A673 (cell line): ENCODE measurements at regions not wholly inside any gene's neighbourhood (a gene's known extent, or its start where the extent isn't known, plus 50 kb on each side); places are given as distances from the start of the nearest gene placed in this dataset.

Experiments
- BruUV-seq: library from RNA; stranded (reverse); fragments of 400-500 nt; replicated peaks from 2 replicates; lab custom pipeline; 2021; lab: Mats Ljungman, UMichigan
- CTCF ChIA-PET: fragments of 300-600 bp; sonication (Branson Sonifier 250); formaldehyde crosslinking; loops from one replicate; lab custom pipeline; 2022; ENCODE audit warnings: antibody characterized with exemption; lab: Charles Lee
- POLR2A ChIA-PET: fragments of 300-600 bp; sonication (Branson Sonifier 250); formaldehyde crosslinking; loops from one replicate; lab custom pipeline; 2022; ENCODE audit warnings: antibody characterized with exemption; ENCODE audit not compliant: low non-redundant PET; lab: Charles Lee
- DNase-seq: peaks from one replicate; pipeline ENCODE4 v3.0.0-alpha.2; 2015; ENCODE audit warnings: low spot score
- H3K27ac ChIP-seq: fragments of 200-600 bp; sonication (generic); 2 replicates; pipeline ENCODE4 v1.5.1; 2016; ENCODE audit warnings: mixed run types, low read depth, mild to moderate bottlenecking, mixed read lengths, antibody characterized with exemption, low read length; ENCODE audit not compliant: poor library complexity, severe bottlenecking
- H3K27me3 ChIP-seq: fragments of 200-600 bp; sonication (generic); replicated peaks from 2 replicates; pipeline ENCODE4 v1.6.1; 2017; ENCODE audit warnings: mixed run types, low read depth, mild to moderate bottlenecking, mixed read lengths, antibody characterized with exemption, low read length; ENCODE audit not compliant: insufficient read depth, poor library complexity
- H3K36me3 ChIP-seq: fragments of 200-600 bp; sonication (generic); 2 replicates; pipeline ENCODE4 v1.6.1; 2016; ENCODE audit warnings: mixed run types, mild to moderate bottlenecking, mixed read lengths, antibody characterized with exemption, low read length; ENCODE audit not compliant: insufficient read depth, poor library complexity, severe bottlenecking
- H3K4me1 ChIP-seq: fragments of 200-600 bp; sonication (generic); 2 replicates; pipeline ENCODE4 v1.6.1; 2017; ENCODE audit warnings: mixed run types, mild to moderate bottlenecking, mixed read lengths, antibody characterized with exemption, low read length; ENCODE audit not compliant: insufficient read depth, poor library complexity, severe bottlenecking
- H3K4me3 ChIP-seq: fragments of 200-600 bp; sonication (generic); 2 replicates; pipeline ENCODE4 v1.5.1; 2016; ENCODE audit warnings: low read depth, mixed run types, mild to moderate bottlenecking, mixed read lengths, low read length; ENCODE audit not compliant: poor library complexity, severe bottlenecking
- H3K9me3 ChIP-seq: fragments of 200-600 bp; sonication (generic); 2 replicates; pipeline ENCODE4 v1.6.1; 2016; ENCODE audit warnings: mixed run types, low read depth, mild to moderate bottlenecking, mixed read lengths, antibody characterized with exemption, low read length; ENCODE audit not compliant: poor library complexity, severe bottlenecking
- EZH2 ChIP-seq: fragments of 200-600 bp; sonication (generic); IDR thresholded peaks from 2 replicates; pipeline ENCODE4 v1.6.1; 2017; ENCODE audit warnings: borderline replicate concordance, low read depth, mild to moderate bottlenecking, mixed read lengths, antibody characterized with exemption, low read length; ENCODE audit not compliant: poor library complexity, severe bottlenecking
- intact Hi-C: fragments of 100-400 bp; cut with micrococcal nuclease; formaldehyde crosslinking; loops from one replicate; pipeline ENCODE4 v1.10.0; 2022; ENCODE audit not compliant: unreplicated experiment
- TF ChIP-seq, protein P1 (sequence below): fragments of 300-800, 200-600 bp; sonication (generic); conservative IDR thresholded peaks from 2 replicates; pipeline ENCODE4 v1.5.1; 2017; ENCODE audit warnings: low read depth, mild to moderate bottlenecking, antibody characterized with exemption, low read length, moderate library complexity, mixed read lengths

DNA sequence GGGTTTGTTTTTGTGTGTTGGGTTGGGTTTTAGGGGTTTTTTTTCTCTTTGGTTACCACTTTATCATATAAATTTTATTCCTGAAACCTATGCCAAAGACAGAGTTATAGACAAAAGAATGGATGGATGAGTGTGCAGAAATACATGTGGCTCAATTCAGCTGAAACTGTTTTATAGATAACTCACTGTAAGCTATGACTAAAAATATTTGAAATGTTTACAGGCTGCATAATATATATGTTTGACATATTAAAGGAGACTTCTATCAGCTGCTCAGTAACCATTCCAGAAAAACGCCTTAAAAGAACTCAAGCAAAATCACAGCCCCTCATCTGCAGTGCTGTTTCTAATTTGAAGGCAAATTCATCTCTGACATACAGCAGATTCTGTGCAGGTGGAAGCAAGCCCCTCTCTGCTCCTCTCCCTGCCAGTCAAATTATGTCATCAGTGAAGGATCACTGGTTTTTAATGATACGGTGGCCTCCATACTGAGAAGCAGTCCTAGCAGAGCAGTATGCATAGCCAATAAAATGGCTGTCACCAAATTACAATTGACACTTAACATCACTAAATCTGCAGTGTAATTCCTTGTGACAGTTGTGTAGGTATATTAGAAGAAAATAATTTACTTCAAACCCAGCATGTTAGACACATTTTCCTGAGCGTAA, 301.6 kb downstream of the NR2F1-AS1 start:
- Histone ChIP-seq H3K27me3 (no peaks in the 10 kb centered on the region), H3K36me3 (no peaks in the 10 kb centered on the region), H3K4me1 (peaks cover 31% of the 10 kb centered on the region), H3K27ac (peak overlapping the region; percentile 34), H3K4me3 (no peak overlapping the region), H3K9me3 (no peaks in the 10 kb centered on the region)
- BruUV-seq: no TSS peak
- peak; percentile 6 for DNase-seq
- intact Hi-C loops: no loop called here
- ChIA-PET POLR2A (no interaction called here), CTCF (no interaction called here)
- TF ChIP-seq, protein P1, sequence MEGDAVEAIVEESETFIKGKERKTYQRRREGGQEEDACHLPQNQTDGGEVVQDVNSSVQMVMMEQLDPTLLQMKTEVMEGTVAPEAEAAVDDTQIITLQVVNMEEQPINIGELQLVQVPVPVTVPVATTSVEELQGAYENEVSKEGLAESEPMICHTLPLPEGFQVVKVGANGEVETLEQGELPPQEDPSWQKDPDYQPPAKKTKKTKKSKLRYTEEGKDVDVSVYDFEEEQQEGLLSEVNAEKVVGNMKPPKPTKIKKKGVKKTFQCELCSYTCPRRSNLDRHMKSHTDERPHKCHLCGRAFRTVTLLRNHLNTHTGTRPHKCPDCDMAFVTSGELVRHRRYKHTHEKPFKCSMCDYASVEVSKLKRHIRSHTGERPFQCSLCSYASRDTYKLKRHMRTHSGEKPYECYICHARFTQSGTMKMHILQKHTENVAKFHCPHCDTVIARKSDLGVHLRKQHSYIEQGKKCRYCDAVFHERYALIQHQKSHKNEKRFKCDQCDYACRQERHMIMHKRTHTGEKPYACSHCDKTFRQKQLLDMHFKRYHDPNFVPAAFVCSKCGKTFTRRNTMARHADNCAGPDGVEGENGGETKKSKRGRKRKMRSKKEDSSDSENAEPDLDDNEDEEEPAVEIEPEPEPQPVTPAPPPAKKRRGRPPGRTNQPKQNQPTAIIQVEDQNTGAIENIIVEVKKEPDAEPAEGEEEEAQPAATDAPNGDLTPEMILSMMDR: no peak
- no peak for TF ChIP-seq EZH2

DNA sequence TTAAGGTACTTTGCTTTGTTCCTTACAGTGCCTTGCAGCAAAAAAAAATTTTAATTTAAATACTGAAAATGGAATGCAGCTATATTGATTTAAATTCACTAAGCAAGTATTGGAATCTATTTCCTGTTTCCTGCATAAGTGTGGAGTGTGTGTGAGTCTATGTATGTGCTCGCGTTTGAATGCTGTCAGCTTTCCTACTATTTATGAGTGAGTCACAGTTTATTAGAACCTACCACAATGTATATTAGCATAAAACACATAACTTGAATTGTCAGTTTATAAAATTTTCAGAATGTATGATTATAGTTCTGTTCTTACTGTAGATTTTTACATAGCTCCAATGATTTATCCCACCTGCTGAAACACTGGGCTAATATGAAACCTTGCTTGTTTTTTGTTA, 302.1 kb downstream of the NR2F1-AS1 start:
- TF ChIP-seq EZH2: no peak
- TF ChIP-seq, protein P1: no peak
- Histone ChIP-seq H3K4me3 (no peak overlapping the region), H3K4me1 (peaks cover 31% of the 10 kb centered on the region), H3K9me3 (no peaks in the 10 kb centered on the region), H3K27me3 (no peaks in the 10 kb centered on the region), H3K36me3 (no peaks in the 10 kb centered on the region), H3K27ac (peak overlapping the region; percentile 34)
- ChIA-PET CTCF (no interaction called here), POLR2A (no interaction called here)
- DNase-seq: peak; percentile 36
- intact Hi-C loops: no loop called here
- no TSS peak for BruUV-seq

DNA sequence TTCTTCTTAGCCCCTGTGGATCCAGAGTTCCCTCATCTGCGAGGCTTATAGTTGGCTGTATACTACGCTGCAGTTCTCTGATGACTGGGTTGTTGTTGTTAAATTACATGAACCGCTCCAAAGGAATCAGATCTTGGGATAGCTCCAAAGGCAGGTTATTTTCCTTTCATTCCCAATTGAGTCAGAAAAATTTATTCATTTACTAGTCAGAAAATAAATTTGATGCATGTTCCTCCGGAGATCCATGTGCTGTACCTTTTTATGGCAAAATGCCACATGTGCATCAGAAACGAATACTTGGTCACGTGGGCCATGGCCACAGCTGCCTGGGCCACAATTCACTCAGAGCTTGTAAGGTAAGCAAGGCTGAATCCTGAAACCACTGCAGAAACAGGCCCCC, 304.0 kb downstream of the NR2F1-AS1 start:
- intact Hi-C loops: no loop called here
- Histone ChIP-seq H3K36me3 (no peaks in the 10 kb centered on the region), H3K9me3 (no peaks in the 10 kb centered on the region), H3K27me3 (no peaks in the 10 kb centered on the region), H3K4me1 (peaks cover 31% of the 10 kb centered on the region), H3K27ac (no peak overlapping the region), H3K4me3 (no peak overlapping the region)
- BruUV-seq: no TSS peak
- no peak for DNase-seq
- POLR2A ChIA-PET: no interaction called here
- CTCF ChIA-PET: no interaction called here
- TF ChIP-seq, protein P1: no peak
- TF ChIP-seq EZH2: no peak
